Subcutaneous abdominal adipose tissue (tissue), 5 donors: ENCODE measurements at regions not wholly inside any gene's neighbourhood (a gene's known extent, or its start where the extent isn't known, plus 50 kb on each side); places are given as distances from the start of the nearest gene placed in this dataset.

Source experiments
- H3K27ac ChIP-seq: one replicate; pipeline ENCODE4 v1.7.0; 2013; ENCODE audit warnings: low read depth, mild to moderate bottlenecking, inconsistent platforms, low read length, moderate library complexity
- H3K27me3 ChIP-seq, 5 donors: one replicate each; pipeline ENCODE4 v1.7.0; 2013; ENCODE audit warnings: low read length in 5 of 5, inconsistent platforms in 1 of 5; ENCODE audit not compliant: control insufficient read depth in 5 of 5, insufficient read depth in 4 of 5
- H3K36me3 ChIP-seq, 5 donors: one replicate each; pipeline ENCODE4 v1.7.0; 2013; ENCODE audit warnings: low read length in 5 of 5; ENCODE audit not compliant: control insufficient read depth in 5 of 5, insufficient read depth in 5 of 5
- H3K4me1 ChIP-seq, 5 donors: one replicate each; pipeline ENCODE4 v1.7.0; 2013; ENCODE audit warnings: low read length in 5 of 5, mild to moderate bottlenecking in 3 of 5, moderate library complexity in 1 of 5; ENCODE audit not compliant: control insufficient read depth in 5 of 5, insufficient read depth in 5 of 5
- H3K4me3 ChIP-seq, 5 donors: one replicate each; pipeline ENCODE4 v1.7.0; 2013; ENCODE audit warnings: low read length in 5 of 5, low read depth in 1 of 5
- H3K9ac ChIP-seq, 5 donors: one replicate each; pipeline ENCODE4 v1.7.0; 2013; ENCODE audit warnings: low read length in 5 of 5, mild to moderate bottlenecking in 4 of 5, moderate library complexity in 3 of 5
- H3K9me3 ChIP-seq, 5 donors: one replicate each; pipeline ENCODE4 v1.7.0; 2013; ENCODE audit warnings: low read length in 5 of 5; ENCODE audit not compliant: control insufficient read depth in 5 of 5
- donor health status: healthy.
- donor health status: healthy.
- donor health status: healthy.
- donor health status: healthy.
- donor health status: healthy.

- no peak overlapping the region for H3K9ac ChIP-seq
- no peak overlapping the region for H3K27ac ChIP-seq
- H3K27me3 ChIP-seq: peaks cover 0 to 4% (median 0%) of the 10 kb centered on the region in 5 donors
- no peaks in the 10 kb centered on the region for H3K36me3 ChIP-seq
- H3K4me1 ChIP-seq: no peaks in the 10 kb centered on the region
- no peak overlapping the region for H3K4me3 ChIP-seq
- no peaks in the 10 kb centered on the region for H3K9me3 ChIP-seq
These were observed 816.9 kb downstream of the AACS start for GRCh38 chr12:125882141-125882540.

GRCh38 chr12:125888921-125889320, 823.7 kb downstream of the AACS start:
- H3K27ac ChIP-seq: no peak overlapping the region
- peaks cover 0 to 4% (median 0%) of the 10 kb centered on the region in 5 donors for H3K27me3 ChIP-seq
- no peak overlapping the region for H3K9ac ChIP-seq
- no peaks in the 10 kb centered on the region for H3K9me3 ChIP-seq
- no peak overlapping the region for H3K4me3 ChIP-seq
- H3K36me3 ChIP-seq: no peaks in the 10 kb centered on the region
- H3K4me1 ChIP-seq: no peaks in the 10 kb centered on the region

GRCh38 chr12:125889742-125890141, 824.5 kb downstream of the AACS start:
- no peak overlapping the region for H3K9ac ChIP-seq
- H3K27ac ChIP-seq: no peak overlapping the region
- no peaks in the 10 kb centered on the region for H3K4me1 ChIP-seq
- no peaks in the 10 kb centered on the region for H3K9me3 ChIP-seq
- H3K27me3 ChIP-seq: peaks cover 0 to 4% (median 0%) of the 10 kb centered on the region in 5 donors
- H3K36me3 ChIP-seq: no peaks in the 10 kb centered on the region
- no peak overlapping the region for H3K4me3 ChIP-seq

- Histone ChIP-seq H3K27ac (no peak overlapping the region), H3K27me3 (peaks cover 0 to 4% (median 0%) of the 10 kb centered on the region in 5 donors), H3K36me3 (no peaks in the 10 kb centered on the region), H3K9ac (no peak overlapping the region), H3K4me1 (no peaks in the 10 kb centered on the region), H3K9me3 (no peaks in the 10 kb centered on the region), H3K4me3 (no peak overlapping the region)
These were observed 825.2 kb downstream of the AACS start for GRCh38 chr12:125890366-125890905.

DNA sequence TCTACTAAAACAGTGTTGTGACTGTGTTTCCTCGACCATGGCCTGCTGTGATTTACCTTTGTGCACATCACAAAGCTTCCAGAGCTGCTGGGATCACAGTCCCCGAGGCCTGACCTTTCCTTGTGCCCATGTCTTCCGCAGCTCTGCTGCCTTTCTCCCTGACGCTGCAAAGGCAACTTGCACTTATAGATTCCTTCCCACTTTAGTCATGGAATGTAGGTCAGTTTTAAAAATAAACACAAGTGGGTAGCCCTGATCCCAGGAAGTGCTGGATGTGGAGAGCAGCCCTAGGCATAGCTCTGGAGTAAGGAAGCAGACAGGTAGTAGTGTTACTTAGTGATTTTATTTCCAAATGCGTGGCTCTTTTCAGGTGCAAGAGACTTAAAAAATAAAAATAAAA, 825.7 kb downstream of the AACS start:
- no peaks in the 10 kb centered on the region for H3K36me3 ChIP-seq
- H3K27ac ChIP-seq: no peak overlapping the region
- no peaks in the 10 kb centered on the region for H3K9me3 ChIP-seq
- H3K27me3 ChIP-seq: peaks cover 0 to 4% (median 0%) of the 10 kb centered on the region in 5 donors
- H3K9ac ChIP-seq: no peak overlapping the region
- H3K4me1 ChIP-seq: no peaks in the 10 kb centered on the region
- no peak overlapping the region for H3K4me3 ChIP-seq

GRCh38 chr12:125892276-125892675, 827.0 kb downstream of the AACS start:
- Histone ChIP-seq H3K27ac (no peak overlapping the region), H3K36me3 (no peaks in the 10 kb centered on the region), H3K27me3 (peaks cover 0 to 4% (median 0%) of the 10 kb centered on the region in 5 donors), H3K4me1 (no peaks in the 10 kb centered on the region), H3K9ac (no peak overlapping the region), H3K4me3 (no peak overlapping the region), H3K9me3 (no peaks in the 10 kb centered on the region)

DNA sequence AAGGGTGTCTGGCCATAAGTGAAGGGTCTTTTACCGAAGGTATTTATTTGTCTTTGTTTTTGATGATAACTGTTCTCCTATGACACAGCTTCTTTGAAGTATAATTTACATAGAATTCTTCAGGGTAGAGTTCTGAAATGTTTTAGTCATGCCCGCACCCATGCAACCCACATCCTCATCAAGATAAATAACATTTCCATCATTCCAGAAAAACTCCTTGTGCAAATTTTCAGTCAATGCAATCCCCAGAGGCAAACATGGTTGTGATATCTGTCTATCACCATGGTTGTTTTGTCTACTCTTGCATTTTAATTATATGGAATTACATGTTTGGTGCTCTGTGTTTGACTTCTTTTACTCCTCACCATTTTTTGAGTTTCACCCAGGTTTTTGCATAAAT, 837.8 kb downstream of the AACS start:
- H3K9me3 ChIP-seq: peaks cover 0 to 6% (median 0%) of the 10 kb centered on the region in 5 donors
- H3K4me3 ChIP-seq: no peak overlapping the region
- no peaks in the 10 kb centered on the region for H3K36me3 ChIP-seq
- no peaks in the 10 kb centered on the region for H3K4me1 ChIP-seq
- H3K27me3 ChIP-seq: no peaks in the 10 kb centered on the region
- H3K9ac ChIP-seq: no peak overlapping the region
- H3K27ac ChIP-seq: no peak overlapping the region

- H3K4me3 ChIP-seq: no peak overlapping the region
- H3K27me3 ChIP-seq: no peaks in the 10 kb centered on the region
- H3K4me1 ChIP-seq: no peaks in the 10 kb centered on the region
- peaks cover 0 to 14% (median 5%) of the 10 kb centered on the region in 5 donors for H3K9me3 ChIP-seq
- H3K27ac ChIP-seq: no peak overlapping the region
- no peaks in the 10 kb centered on the region for H3K36me3 ChIP-seq
- no peak overlapping the region for H3K9ac ChIP-seq
These were observed 842.1 kb downstream of the AACS start for GRCh38 chr12:125907351-125907750.

- no peaks in the 10 kb centered on the region for H3K4me1 ChIP-seq
- no peak overlapping the region for H3K4me3 ChIP-seq
- no peak overlapping the region for H3K27ac ChIP-seq
- H3K9me3 ChIP-seq: peaks cover 0 to 9% (median 0%) of the 10 kb centered on the region in 5 donors
- H3K36me3 ChIP-seq: no peaks in the 10 kb centered on the region
- no peak overlapping the region for H3K9ac ChIP-seq
- H3K27me3 ChIP-seq: no peaks in the 10 kb centered on the region
These were observed 854.7 kb downstream of the AACS start for GRCh38 chr12:125919856-125920470.

- no peak overlapping the region for H3K27ac ChIP-seq
- H3K27me3 ChIP-seq: peaks cover 0 to 2% (median 0%) of the 10 kb centered on the region in 5 donors
- H3K36me3 ChIP-seq: no peaks in the 10 kb centered on the region
- H3K9ac ChIP-seq: no peak overlapping the region
- no peaks in the 10 kb centered on the region for H3K4me1 ChIP-seq
- H3K9me3 ChIP-seq: peaks cover 0 to 9% (median 0%) of the 10 kb centered on the region in 5 donors
- H3K4me3 ChIP-seq: no peak overlapping the region
These were observed 857.1 kb downstream of the AACS start for GRCh38 chr12:125922330-125922729.
